Frontal cortex (tissue), 3 donors: ENCODE measurements at regions not wholly inside any gene's neighbourhood (a gene's known extent, or its start where the extent isn't known, plus 50 kb on each side); places are given as distances from the start of the nearest gene placed in this dataset.

Experiments
- DNase-seq, 2 donors: peaks; one replicate each; pipeline ENCODE4 v3.0.0; 2012; ENCODE audit warnings: low spot score in 2 of 2
- FAIRE-seq: peaks from 2 replicates; lab custom pipeline; 2012; peaks lifted over from hg19 to GRCh38; lab: Jason Lieb, UNC
- donor health status: control.
- donor health status: control.
- donor health status: control.

- FAIRE-seq = no peak
- DNase-seq = no peak
Observed at GRCh38 chr2:186064507-186064906, 325.9 kb downstream of the FSIP2 start.

- no peak for FAIRE-seq
Observed at GRCh38 chr2:186065491-186065890, 326.9 kb downstream of the FSIP2 start.

GRCh38 chr2:186068139-186068801 is 329.7 kb downstream of the FSIP2 start:
- DNase-seq = no peak
- FAIRE-seq = no peak

More at GRCh38 chr2:186065491-186065890, 326.9 kb downstream of the FSIP2 start:
- no peak for DNase-seq

GRCh38 chr2:186069676-186070075 is 331.1 kb downstream of the FSIP2 start:
- no peak for DNase-seq
- no peak for FAIRE-seq

- no peak for FAIRE-seq
Observed at GRCh38 chr2:186085226-186085625, 346.6 kb downstream of the FSIP2 start.

GRCh38 chr2:186093174-186093573 is 354.6 kb downstream of the FSIP2 start:
- no peak for FAIRE-seq
- DNase-seq = no peak

More at GRCh38 chr2:186085226-186085625, 346.6 kb downstream of the FSIP2 start:
- DNase-seq = no peak

GRCh38 chr2:186098821-186099220 is 360.2 kb downstream of the FSIP2 start:
- FAIRE-seq = no peak
- no peak for DNase-seq

GRCh38 chr2:186099826-186100225 is 361.2 kb downstream of the FSIP2 start:
- FAIRE-seq = no peak
- DNase-seq = no peak

GRCh38 chr2:186100636-186101035 is 362.0 kb downstream of the FSIP2 start:
- no peak for DNase-seq
- no peak for FAIRE-seq

GRCh38 chr2:186101616-186102015 is 363.0 kb downstream of the FSIP2 start:
- DNase-seq (no peak), FAIRE-seq (no peak)

- DNase-seq (no peak), FAIRE-seq (no peak)
Observed at GRCh38 chr2:186103276-186103675, 364.7 kb downstream of the FSIP2 start.

- DNase-seq (no peak), FAIRE-seq (no peak)
Observed at GRCh38 chr2:186105016-186105724, 366.6 kb downstream of the FSIP2 start.

GRCh38 chr2:186108470-186108869 is 369.9 kb downstream of the FSIP2 start:
- DNase-seq (no peak), FAIRE-seq (no peak)

GRCh38 chr2:186113284-186113683 is 372.8 kb upstream of the ZC3H15 start:
- FAIRE-seq = no peak
- no peak for DNase-seq

- no peak for FAIRE-seq
- no peak for DNase-seq
Observed at GRCh38 chr2:186125156-186125555, 360.9 kb upstream of the ZC3H15 start.

GRCh38 chr2:186125625-186126024 is 360.4 kb upstream of the ZC3H15 start:
- DNase-seq (no peak), FAIRE-seq (no peak)

- no peak for DNase-seq
- no peak for FAIRE-seq
Observed at GRCh38 chr2:186126181-186126580, 359.9 kb upstream of the ZC3H15 start.

GRCh38 chr2:186129767-186130581 is 356.1 kb upstream of the ZC3H15 start:
- no peak for FAIRE-seq
- DNase-seq = no peak

GRCh38 chr2:186130748-186131641 is 355.1 kb upstream of the ZC3H15 start:
- no peak for DNase-seq
- no peak for FAIRE-seq

GRCh38 chr2:186135686-186136085 is 350.4 kb upstream of the ZC3H15 start:
- no peak for DNase-seq
- FAIRE-seq = no peak
